ENCODE measurements at regions not wholly inside any gene's neighbourhood (a gene's known extent, or its start where the extent isn't known, plus 50 kb on each side); places are given as distances from the start of the nearest gene placed in this dataset.

DNA sequence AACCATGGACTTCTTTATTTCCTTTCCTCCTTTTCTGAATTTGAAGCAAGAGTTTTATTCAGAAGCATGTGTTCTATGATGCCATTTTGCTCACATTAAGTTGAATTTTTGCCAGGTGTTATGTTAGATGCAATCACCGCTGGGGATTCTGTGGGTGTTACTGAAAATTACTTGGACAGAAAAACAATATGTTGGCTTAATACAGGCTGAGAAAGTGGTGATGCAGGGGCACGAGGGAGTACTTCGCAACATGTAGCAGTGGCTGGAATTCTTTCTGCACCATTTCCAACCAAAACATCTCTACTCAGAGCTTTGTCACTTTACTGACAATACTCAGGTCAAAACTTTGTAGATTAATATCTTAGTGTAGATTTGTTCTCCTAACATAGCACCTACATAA lies 109.2 kb upstream of the PCDH18 start:
- TF ChIP-seq, protein P1, sequence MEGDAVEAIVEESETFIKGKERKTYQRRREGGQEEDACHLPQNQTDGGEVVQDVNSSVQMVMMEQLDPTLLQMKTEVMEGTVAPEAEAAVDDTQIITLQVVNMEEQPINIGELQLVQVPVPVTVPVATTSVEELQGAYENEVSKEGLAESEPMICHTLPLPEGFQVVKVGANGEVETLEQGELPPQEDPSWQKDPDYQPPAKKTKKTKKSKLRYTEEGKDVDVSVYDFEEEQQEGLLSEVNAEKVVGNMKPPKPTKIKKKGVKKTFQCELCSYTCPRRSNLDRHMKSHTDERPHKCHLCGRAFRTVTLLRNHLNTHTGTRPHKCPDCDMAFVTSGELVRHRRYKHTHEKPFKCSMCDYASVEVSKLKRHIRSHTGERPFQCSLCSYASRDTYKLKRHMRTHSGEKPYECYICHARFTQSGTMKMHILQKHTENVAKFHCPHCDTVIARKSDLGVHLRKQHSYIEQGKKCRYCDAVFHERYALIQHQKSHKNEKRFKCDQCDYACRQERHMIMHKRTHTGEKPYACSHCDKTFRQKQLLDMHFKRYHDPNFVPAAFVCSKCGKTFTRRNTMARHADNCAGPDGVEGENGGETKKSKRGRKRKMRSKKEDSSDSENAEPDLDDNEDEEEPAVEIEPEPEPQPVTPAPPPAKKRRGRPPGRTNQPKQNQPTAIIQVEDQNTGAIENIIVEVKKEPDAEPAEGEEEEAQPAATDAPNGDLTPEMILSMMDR (conservative IDR thresholded peaks at IDR 0.05; ENCODE audit: low read depth, low read length): no peak
- TF ChIP-seq POLR2A (IDR thresholded peaks at IDR 0.05; ENCODE audit: low read depth, low read length): no peak
- TF ChIP-seq CEBPB (IDR thresholded peaks at IDR 0.05; ENCODE audit: low read depth, low read length): no peak

All from IMR-90 (cell line).